ENCODE measurements at regions not wholly inside any gene's neighbourhood (a gene's known extent, or its start where the extent isn't known, plus 50 kb on each side); places are given as distances from the start of the nearest gene placed in this dataset.
A peak's percentile ranks its signal among the peaks of the same experiment; 100 is the strongest.

DNA sequence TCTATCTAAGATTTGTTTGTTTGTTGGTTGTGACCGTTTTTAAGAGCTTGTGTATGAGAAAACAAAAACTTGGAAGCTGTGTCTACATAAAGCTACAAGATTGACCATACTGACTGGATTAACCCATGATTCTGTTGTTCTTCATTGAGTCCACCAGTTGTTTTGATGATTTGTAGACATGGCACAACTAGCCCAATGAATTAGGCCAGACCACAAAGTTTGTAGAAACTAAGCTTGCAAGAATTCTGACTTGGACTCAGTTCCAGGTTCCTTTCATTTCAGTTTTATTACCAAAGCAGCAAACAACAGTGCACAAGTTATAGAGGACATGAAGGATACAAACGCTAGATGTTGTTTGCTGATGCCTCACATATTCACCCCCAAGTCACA lies 119.3 kb downstream of the RASGEF1B start:
- no peaks in the 10 kb centered on the region for H3K9me3 Mint-ChIP-seq (ENCODE audit: unreplicated experiment)
- H3K27me3 Mint-ChIP-seq (ENCODE audit: insufficient read depth, unreplicated experiment), result no peaks in the 10 kb centered on the region
- no peak for DNase-seq
- H3K36me3 Mint-ChIP-seq (ENCODE audit: insufficient read depth, unreplicated experiment), result no peaks in the 10 kb centered on the region
- TF ChIP-seq, protein P1, sequence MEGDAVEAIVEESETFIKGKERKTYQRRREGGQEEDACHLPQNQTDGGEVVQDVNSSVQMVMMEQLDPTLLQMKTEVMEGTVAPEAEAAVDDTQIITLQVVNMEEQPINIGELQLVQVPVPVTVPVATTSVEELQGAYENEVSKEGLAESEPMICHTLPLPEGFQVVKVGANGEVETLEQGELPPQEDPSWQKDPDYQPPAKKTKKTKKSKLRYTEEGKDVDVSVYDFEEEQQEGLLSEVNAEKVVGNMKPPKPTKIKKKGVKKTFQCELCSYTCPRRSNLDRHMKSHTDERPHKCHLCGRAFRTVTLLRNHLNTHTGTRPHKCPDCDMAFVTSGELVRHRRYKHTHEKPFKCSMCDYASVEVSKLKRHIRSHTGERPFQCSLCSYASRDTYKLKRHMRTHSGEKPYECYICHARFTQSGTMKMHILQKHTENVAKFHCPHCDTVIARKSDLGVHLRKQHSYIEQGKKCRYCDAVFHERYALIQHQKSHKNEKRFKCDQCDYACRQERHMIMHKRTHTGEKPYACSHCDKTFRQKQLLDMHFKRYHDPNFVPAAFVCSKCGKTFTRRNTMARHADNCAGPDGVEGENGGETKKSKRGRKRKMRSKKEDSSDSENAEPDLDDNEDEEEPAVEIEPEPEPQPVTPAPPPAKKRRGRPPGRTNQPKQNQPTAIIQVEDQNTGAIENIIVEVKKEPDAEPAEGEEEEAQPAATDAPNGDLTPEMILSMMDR (IDR thresholded peaks at IDR 0.05; ENCODE audit: insufficient read depth in 1 of 2, low read depth in 1 of 2, low read length in 1 of 2, severe bottlenecking in 1 of 2, unreplicated experiment in 1 of 2), result no peak
- BruUV-seq (replicated peaks), result no TSS peak
- Histone ChIP-seq H3K9me3 (no peaks in the 10 kb centered on the region), H3K4me3 (ENCODE audit: low read depth, low read length) (no peak overlapping the region), H3K4me1 (0 out of 2 replicates have a peak, but pooled peaks cover 5% of the 10 kb centered on the region), H3K36me3 (ENCODE audit: control insufficient read depth, insufficient read depth, low read length) (no peaks in the 10 kb centered on the region), H3K27me3 (replicated peaks; ENCODE audit: control insufficient read depth, insufficient read depth, low read length) (no peaks in the 10 kb centered on the region)
- H3K27ac Mint-ChIP-seq (ENCODE audit: unreplicated experiment), result no peak overlapping the region
- H3K4me1 Mint-ChIP-seq (ENCODE audit: low read depth, unreplicated experiment), result peaks cover 7% of the 10 kb centered on the region
- intact Hi-C loops (cut with micrococcal nuclease; ENCODE audit: unreplicated experiment), result loop anchor here (5.0 kb wide), 1 partner anchor 155 kb away; no protein-coding TSS in a partner anchor
- ChIA-PET POLR2A (no interaction called here), CTCF (interaction anchor here (1.0 to 1.8 kb wide), 2 partner anchors 18 to 282 kb away, joined by 4 to 36 read pairs; no protein-coding TSS in a partner anchor)
- H3K4me3 Mint-ChIP-seq (ENCODE audit: unreplicated experiment), result no peak overlapping the region

DNA sequence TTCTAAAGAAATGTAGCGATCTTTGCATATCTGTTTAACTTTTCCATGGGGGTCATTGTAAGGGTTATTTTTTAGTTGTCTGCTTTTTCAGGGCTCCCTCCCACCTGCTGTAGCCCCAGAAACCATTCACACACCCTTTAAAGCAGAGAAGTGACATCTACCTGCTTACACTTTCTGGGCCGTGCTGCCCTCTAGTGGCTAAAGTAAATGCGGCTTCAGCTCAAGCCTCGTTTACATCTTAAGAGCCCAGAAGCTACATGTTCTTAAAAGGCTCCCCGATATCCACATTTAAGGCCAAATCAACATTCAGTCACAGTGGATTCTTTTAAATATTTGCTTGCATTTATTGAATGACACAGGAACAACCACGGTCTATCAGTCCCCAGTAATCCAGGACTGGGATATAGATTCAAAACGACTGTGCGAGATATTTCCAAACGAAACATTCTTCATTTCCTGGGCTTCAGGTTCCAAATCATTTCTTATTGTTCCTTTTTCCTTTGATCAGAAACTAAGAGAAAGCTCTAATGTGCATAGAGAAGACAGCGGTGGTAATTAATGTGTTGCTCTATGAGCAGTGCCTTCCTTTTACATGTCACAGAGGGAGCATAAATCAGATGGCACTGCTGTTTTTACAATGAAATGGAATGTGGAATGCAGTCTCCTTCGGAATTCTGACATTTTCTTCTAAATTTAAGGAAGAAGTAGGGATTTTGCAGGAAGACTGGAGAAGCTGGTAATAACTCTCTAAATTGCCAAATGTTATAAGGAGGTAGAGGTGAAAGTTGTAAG lies 119.9 kb downstream of the RASGEF1B start:
- 0 out of 2 replicates have a peak, but pooled peaks cover 5% of the 10 kb centered on the region for H3K4me1 ChIP-seq
- H3K27me3 ChIP-seq (replicated peaks; ENCODE audit: control insufficient read depth, insufficient read depth, low read length), result no peaks in the 10 kb centered on the region
- no peak overlapping the region for H3K4me3 ChIP-seq (ENCODE audit: low read depth, low read length)
- no peaks in the 10 kb centered on the region for H3K27me3 Mint-ChIP-seq (ENCODE audit: insufficient read depth, unreplicated experiment)
- H3K27ac Mint-ChIP-seq (ENCODE audit: unreplicated experiment), result no peak overlapping the region
- H3K9me3 ChIP-seq, result no peaks in the 10 kb centered on the region
- no peaks in the 10 kb centered on the region for H3K36me3 ChIP-seq (ENCODE audit: control insufficient read depth, insufficient read depth, low read length)
- H3K9me3 Mint-ChIP-seq (ENCODE audit: unreplicated experiment), result no peaks in the 10 kb centered on the region
- H3K36me3 Mint-ChIP-seq (ENCODE audit: insufficient read depth, unreplicated experiment), result no peaks in the 10 kb centered on the region
- CTCF ChIA-PET, result interaction anchor here (0.6 to 1.8 kb wide), 7 partner anchors 18 to 282 kb away, joined by 3 to 36 read pairs (median 4); no protein-coding TSS in a partner anchor
- H3K4me1 Mint-ChIP-seq (ENCODE audit: low read depth, unreplicated experiment), result peaks cover 7% of the 10 kb centered on the region
- intact Hi-C loops (cut with micrococcal nuclease; ENCODE audit: unreplicated experiment), result loop anchor here (1.0 to 5.0 kb wide), 7 partner anchors 95 to 283 kb away; no protein-coding TSS in a partner anchor
- POLR2A ChIA-PET, result no interaction called here
- no peak overlapping the region for H3K4me3 Mint-ChIP-seq (ENCODE audit: unreplicated experiment)
- no TSS peak for BruUV-seq (replicated peaks)
- TF ChIP-seq, protein P1 (IDR thresholded peaks at IDR 0.05; ENCODE audit: insufficient read depth in 1 of 2, low read depth in 1 of 2, low read length in 1 of 2, severe bottlenecking in 1 of 2, unreplicated experiment in 1 of 2), result peak; percentile 79 to 84
- DNase-seq, result peak; percentile 62 to 74

DNA sequence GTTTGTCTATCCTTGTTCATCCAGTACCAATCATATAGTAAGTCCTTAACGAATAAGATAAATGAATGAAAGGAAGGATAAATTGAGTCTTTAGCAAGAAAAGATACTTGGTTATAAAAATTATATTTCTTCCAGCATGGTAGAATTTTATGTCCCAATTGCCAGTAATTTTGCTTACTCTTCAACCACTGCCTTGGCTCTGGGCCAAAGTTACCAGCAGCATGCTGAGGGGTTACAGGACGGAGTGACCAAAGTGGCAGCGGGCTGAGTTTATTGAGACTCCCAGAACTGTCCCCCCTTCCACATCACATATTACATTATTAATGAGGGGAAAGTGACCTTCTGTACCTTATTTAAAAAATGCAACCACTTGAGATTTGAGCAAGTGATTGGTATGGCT lies 121.7 kb downstream of the RASGEF1B start:
- no peak overlapping the region for H3K4me3 ChIP-seq (ENCODE audit: low read depth, low read length)
- no peaks in the 10 kb centered on the region for H3K27me3 ChIP-seq (replicated peaks; ENCODE audit: control insufficient read depth, insufficient read depth, low read length)
- no peaks in the 10 kb centered on the region for H3K27me3 Mint-ChIP-seq (ENCODE audit: insufficient read depth, unreplicated experiment)
- H3K4me1 Mint-ChIP-seq (ENCODE audit: low read depth, unreplicated experiment), result peaks cover 7% of the 10 kb centered on the region
- no peak for DNase-seq
- TF ChIP-seq, protein P1 (IDR thresholded peaks at IDR 0.05; ENCODE audit: insufficient read depth in 1 of 2, low read depth in 1 of 2, low read length in 1 of 2, severe bottlenecking in 1 of 2, unreplicated experiment in 1 of 2), result no peak
- intact Hi-C loops (cut with micrococcal nuclease; ENCODE audit: unreplicated experiment), result loop anchor here (2.0 to 5.0 kb wide), 3 partner anchors 93 to 153 kb away; no protein-coding TSS in a partner anchor
- H3K27ac Mint-ChIP-seq (ENCODE audit: unreplicated experiment), result no peak overlapping the region
- H3K9me3 ChIP-seq, result no peaks in the 10 kb centered on the region
- no peak overlapping the region for H3K4me3 Mint-ChIP-seq (ENCODE audit: unreplicated experiment)
- ChIA-PET CTCF (no interaction called here), POLR2A (no interaction called here)
- BruUV-seq (replicated peaks), result no TSS peak
- no peaks in the 10 kb centered on the region for H3K36me3 Mint-ChIP-seq (ENCODE audit: insufficient read depth, unreplicated experiment)
- no peaks in the 10 kb centered on the region for H3K36me3 ChIP-seq (ENCODE audit: control insufficient read depth, insufficient read depth, low read length)
- no peaks in the 10 kb centered on the region for H3K9me3 Mint-ChIP-seq (ENCODE audit: unreplicated experiment)
- 0 out of 2 replicates have a peak, but pooled peaks cover 5% of the 10 kb centered on the region for H3K4me1 ChIP-seq
